ENCODE measurements at regions not wholly inside any gene's neighbourhood (a gene's known extent, or its start where the extent isn't known, plus 50 kb on each side); places are given as distances from the start of the nearest gene placed in this dataset. TPM values are rescaled to one million over a fixed set of nuclear protein-coding genes. Genes with fewer than 3 reads are reported as not detected.

DNA sequence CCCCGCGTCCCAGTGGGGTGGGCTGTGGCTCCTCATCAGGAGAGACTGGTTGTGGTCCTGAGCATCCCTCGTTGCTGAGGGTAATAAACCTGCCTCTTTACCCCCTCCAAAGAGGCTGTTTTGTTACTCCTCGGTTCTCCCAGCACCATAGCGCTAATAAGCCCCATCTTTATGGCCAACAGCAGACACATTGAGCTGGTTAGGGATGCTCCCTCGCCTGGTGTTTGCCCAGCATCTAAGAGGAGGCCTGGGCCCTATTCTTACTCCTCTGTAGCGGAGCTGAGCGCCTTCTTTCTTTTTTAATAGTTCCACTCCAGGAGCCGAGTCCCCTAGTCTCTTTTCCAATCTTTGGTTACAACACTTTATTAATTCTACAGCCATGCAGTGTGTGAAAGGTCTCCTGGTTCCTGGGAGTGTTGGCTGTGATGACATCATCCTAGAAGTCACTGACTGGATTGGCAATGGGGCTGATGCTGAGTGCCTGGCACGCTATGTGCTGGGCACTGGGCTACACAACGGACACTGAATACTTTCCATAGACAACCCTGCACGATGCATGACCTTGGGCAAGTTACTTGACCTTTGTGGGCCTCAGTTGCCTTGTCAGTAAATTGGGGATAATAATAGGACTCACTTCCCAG is 50.6 kb upstream of the CCDC167 start:
- WGBS (ENCODE audit: insufficient coverage), result 100% methylated on average over 5 of the region's 12 CpGs
- no peak overlapping the region for H3K4me3 Mint-ChIP-seq
- no peak for DNase-seq
- peaks cover 8% of the 10 kb centered on the region for H3K4me1 Mint-ChIP-seq
- H3K79me2 ChIP-seq (ENCODE audit: insufficient read depth, low read length), result no peaks in the 10 kb centered on the region
- H3K36me3 Mint-ChIP-seq, result no peaks in the 10 kb centered on the region
- no peaks in the 10 kb centered on the region for H3K9me3 Mint-ChIP-seq
- TF ChIP-seq, protein P1, sequence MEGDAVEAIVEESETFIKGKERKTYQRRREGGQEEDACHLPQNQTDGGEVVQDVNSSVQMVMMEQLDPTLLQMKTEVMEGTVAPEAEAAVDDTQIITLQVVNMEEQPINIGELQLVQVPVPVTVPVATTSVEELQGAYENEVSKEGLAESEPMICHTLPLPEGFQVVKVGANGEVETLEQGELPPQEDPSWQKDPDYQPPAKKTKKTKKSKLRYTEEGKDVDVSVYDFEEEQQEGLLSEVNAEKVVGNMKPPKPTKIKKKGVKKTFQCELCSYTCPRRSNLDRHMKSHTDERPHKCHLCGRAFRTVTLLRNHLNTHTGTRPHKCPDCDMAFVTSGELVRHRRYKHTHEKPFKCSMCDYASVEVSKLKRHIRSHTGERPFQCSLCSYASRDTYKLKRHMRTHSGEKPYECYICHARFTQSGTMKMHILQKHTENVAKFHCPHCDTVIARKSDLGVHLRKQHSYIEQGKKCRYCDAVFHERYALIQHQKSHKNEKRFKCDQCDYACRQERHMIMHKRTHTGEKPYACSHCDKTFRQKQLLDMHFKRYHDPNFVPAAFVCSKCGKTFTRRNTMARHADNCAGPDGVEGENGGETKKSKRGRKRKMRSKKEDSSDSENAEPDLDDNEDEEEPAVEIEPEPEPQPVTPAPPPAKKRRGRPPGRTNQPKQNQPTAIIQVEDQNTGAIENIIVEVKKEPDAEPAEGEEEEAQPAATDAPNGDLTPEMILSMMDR (IDR thresholded peaks at IDR 0.05), result no peak
- H3K4me2 ChIP-seq (replicated peaks; ENCODE audit: extremely low read depth, low read length, poor library complexity, severe bottlenecking), result no peak overlapping the region
- H3K27ac Mint-ChIP-seq, result peak overlapping the region in 1 of 7 donors; percentile 54
- H3K27me3 ChIP-seq (ENCODE audit: control insufficient read depth in 2 of 2, insufficient read depth in 2 of 2, low read length in 2 of 2), result peaks cover 0 to 14% of the 10 kb centered on the region in 2 donors
- H3K9me3 ChIP-seq (replicated peaks in 1 of 2; ENCODE audit: control insufficient read depth in 1 of 2, insufficient read depth in 1 of 2, low read length in 2 of 2), result no peaks in the 10 kb centered on the region
- intact Hi-C loops (cut with micrococcal nuclease), result no loop called here
- H3K27me3 Mint-ChIP-seq (ENCODE audit: low read depth in 3 of 3), result peaks cover 15 to 37% (median 16%) of the 10 kb centered on the region in 3 donors
- no peak overlapping the region for H3K27ac ChIP-seq (ENCODE audit: low read depth in 1 of 2, low read length in 2 of 2)
- H3K4me3 ChIP-seq (replicated peaks in 1 of 3; ENCODE audit: low read depth in 2 of 3, low read length in 3 of 3), result no peak overlapping the region
- H2AFZ ChIP-seq (ENCODE audit: insufficient read depth, low read depth, low read length, poor library complexity, severe bottlenecking), result no peak overlapping the region
- H4K20me1 ChIP-seq (ENCODE audit: insufficient read depth, low read length), result no peaks in the 10 kb centered on the region
- H3K36me3 ChIP-seq (replicated peaks in 1 of 2; ENCODE audit: control insufficient read depth in 1 of 2, insufficient read depth in 2 of 2, low read length in 2 of 2), result no peaks in the 10 kb centered on the region
- H3K4me1 ChIP-seq (ENCODE audit: control insufficient read depth in 1 of 2, insufficient read depth in 2 of 2, low read length in 2 of 2), result no peaks in the 10 kb centered on the region
- H3K9ac ChIP-seq (ENCODE audit: insufficient read depth, low read length, poor library complexity, severe bottlenecking), result no peak overlapping the region

DNA sequence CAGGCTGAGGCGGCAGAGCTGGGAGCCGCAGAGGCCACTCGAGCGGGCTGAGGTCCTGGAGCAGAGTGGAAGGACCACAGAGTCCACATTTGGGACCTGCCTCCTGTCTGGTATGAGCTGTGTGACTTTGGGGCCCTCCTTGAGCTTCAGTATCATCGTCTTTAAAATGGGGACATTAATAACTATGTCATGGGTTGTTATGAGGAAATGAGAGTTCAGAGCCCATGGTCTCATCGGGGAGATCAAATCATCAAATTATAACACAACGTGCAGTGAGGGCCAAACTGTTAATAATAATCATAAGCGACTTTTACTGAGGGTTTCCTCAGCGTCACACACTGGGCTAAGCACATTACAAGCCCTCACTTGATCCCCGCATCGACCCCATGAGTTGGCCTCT is 49.9 kb upstream of the CCDC167 start:
- intact Hi-C loops (cut with micrococcal nuclease), result no loop called here
- Histone ChIP-seq H3K27ac (ENCODE audit: low read depth in 1 of 2, low read length in 2 of 2) (no peak overlapping the region), H3K4me2 (replicated peaks; ENCODE audit: extremely low read depth, low read length, poor library complexity, severe bottlenecking) (no peak overlapping the region), H3K79me2 (ENCODE audit: insufficient read depth, low read length) (no peaks in the 10 kb centered on the region), H4K20me1 (ENCODE audit: insufficient read depth, low read length) (no peaks in the 10 kb centered on the region), H3K9me3 (replicated peaks in 1 of 2; ENCODE audit: control insufficient read depth in 1 of 2, insufficient read depth in 1 of 2, low read length in 2 of 2) (no peaks in the 10 kb centered on the region), H3K4me1 (ENCODE audit: control insufficient read depth in 1 of 2, insufficient read depth in 2 of 2, low read length in 2 of 2) (no peaks in the 10 kb centered on the region), H3K4me3 (replicated peaks in 1 of 3; ENCODE audit: low read depth in 2 of 3, low read length in 3 of 3) (no peak overlapping the region), H3K27me3 (ENCODE audit: control insufficient read depth in 2 of 2, insufficient read depth in 2 of 2, low read length in 2 of 2) (peaks cover 0 to 14% of the 10 kb centered on the region in 2 donors), H2AFZ (ENCODE audit: insufficient read depth, low read depth, low read length, poor library complexity, severe bottlenecking) (no peak overlapping the region), H3K36me3 (replicated peaks in 1 of 2; ENCODE audit: control insufficient read depth in 1 of 2, insufficient read depth in 2 of 2, low read length in 2 of 2) (no peaks in the 10 kb centered on the region), H3K9ac (ENCODE audit: insufficient read depth, low read length, poor library complexity, severe bottlenecking) (no peak overlapping the region)
- Mint-ChIP-seq H3K4me3 (no peak overlapping the region), H3K9me3 (no peaks in the 10 kb centered on the region), H3K27ac (no peak overlapping the region), H3K27me3 (ENCODE audit: low read depth in 3 of 3) (peaks cover 13 to 37% (median 16%) of the 10 kb centered on the region in 3 donors), H3K36me3 (no peaks in the 10 kb centered on the region), H3K4me1 (peaks cover 8% of the 10 kb centered on the region)
- no peak for DNase-seq
- 97% methylated on average over 9 of the region's 11 CpGs for WGBS (ENCODE audit: insufficient coverage)
- TF ChIP-seq, protein P1 (IDR thresholded peaks at IDR 0.05), result no peak

Small RNAs in the stretch of these regions (small RNA-seq; reads per million reads assigned to genes)
- not detected for gene MIR4462 (ENCODE audit: insufficient read length, low read depth)
